GM18505 (cell line): ENCODE measurements at regions not wholly inside any gene's neighbourhood (a gene's known extent, or its start where the extent isn't known, plus 50 kb on each side); places are given as distances from the start of the nearest gene placed in this dataset.

ENCODE experiments used
- ATAC-seq: cut with Tn5 transposase; IDR thresholded peaks from one replicate; pipeline ENCODE4 v1.9.1; 2021; ENCODE audit not compliant: unreplicated experiment
- POLR2A ChIP-seq: IDR thresholded peaks from 4 replicates; pipeline ENCODE4 v1.6.1; 2011; ENCODE audit warnings: borderline replicate concordance; ENCODE audit not compliant: insufficient read depth, insufficient read length; ENCODE audit errors: extremely low read depth

DNA sequence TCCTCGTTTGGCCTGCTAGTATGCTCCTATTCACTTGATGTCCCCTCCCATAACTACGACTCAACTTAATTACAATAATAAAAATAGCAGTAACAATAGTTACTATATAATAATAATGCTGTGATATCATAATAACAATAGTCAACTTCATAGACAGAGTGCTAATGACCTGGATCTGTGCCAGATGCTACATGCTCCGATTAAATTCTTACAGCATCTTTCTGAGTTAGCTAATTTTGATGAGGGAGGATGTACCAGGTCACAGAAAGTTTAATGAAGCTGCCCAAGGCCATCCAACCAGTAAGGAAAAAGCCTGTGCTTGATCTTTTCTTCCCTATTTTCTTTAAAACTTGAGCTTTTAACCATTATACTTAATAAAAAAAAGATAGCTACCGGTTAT lies 413.4 kb upstream of the LRRC4C start:
- no peak for ATAC-seq
- no peak for TF ChIP-seq POLR2A

DNA sequence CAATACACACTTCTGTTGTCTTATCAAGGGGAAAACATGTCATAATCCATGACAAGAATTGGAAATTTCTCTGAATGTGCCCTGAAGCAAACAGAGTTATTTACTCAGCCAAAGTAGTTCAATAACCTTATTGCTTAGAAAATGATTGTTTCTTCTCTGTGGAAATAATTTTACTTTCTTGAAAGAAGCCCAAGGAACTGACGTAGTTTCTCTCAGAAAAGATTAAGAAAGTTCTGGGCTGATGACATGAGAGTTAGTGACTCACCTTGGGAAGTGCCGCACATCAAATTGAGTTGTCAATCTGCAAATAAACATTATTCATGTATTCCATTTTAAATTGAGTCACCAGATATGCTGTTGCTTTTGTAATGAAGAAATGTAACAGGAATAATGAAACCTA lies 418.6 kb upstream of the LRRC4C start:
- TF ChIP-seq POLR2A, result no peak
- ATAC-seq, result no peak

DNA sequence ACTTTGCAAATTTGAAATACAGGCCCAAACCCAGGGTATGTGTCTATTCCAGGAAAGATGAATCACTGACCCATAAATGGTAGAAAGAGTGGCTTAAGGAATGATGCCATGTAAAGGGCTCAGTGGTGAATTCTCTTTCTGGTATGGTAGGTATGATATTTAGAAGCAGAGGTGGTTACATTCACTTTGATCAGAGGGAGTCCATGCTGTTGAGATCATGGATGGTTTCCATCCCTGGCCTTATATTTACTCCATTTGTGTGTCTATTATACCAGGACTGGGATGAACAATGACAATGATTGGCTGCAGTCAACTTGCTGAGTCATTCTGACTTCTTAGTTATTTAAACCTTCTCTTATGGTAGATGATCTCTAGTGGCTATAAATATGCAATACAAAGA lies 419.8 kb upstream of the LRRC4C start:
- no peak for TF ChIP-seq POLR2A
- ATAC-seq, result no peak

DNA sequence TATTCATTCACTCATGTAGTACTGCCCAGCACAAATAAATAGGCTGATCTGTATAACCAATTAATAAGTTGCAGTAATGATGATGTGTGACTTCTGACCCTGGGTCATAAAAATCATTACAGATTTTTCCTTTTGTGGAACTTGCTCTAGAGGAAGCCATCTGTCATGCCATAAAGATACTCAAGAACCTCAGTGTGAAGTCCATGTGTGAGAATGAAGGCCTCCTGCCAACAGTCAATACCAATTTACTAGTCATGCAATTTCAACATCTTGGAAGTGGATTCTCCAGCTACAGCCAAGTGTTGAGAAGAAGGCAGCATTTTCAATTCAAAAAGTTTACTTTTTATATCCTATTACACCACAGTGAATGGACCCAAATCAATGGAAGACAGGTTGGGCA lies 435.6 kb upstream of the LRRC4C start:
- ATAC-seq, result no peak
- TF ChIP-seq POLR2A, result no peak

DNA sequence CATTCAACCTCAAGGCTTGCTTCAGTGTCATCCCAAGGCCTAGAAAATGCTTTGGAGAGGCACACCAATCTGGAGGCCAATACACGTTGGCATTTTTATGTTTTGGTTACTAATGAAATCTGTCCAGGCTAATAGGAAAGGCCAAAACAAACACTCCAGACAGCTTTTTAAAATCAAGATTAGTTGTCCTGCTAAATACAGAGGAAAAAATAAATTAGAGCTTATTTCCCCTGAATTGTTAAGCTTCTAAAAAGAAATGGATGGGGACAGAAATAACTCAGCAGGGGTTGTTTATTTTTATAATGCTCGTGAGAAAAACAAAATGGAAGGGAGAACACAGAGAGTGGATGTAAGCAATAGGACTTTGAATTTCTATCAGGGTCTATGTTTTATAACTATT lies 438.5 kb upstream of the LRRC4C start:
- ATAC-seq, result no peak
- no peak for TF ChIP-seq POLR2A

DNA sequence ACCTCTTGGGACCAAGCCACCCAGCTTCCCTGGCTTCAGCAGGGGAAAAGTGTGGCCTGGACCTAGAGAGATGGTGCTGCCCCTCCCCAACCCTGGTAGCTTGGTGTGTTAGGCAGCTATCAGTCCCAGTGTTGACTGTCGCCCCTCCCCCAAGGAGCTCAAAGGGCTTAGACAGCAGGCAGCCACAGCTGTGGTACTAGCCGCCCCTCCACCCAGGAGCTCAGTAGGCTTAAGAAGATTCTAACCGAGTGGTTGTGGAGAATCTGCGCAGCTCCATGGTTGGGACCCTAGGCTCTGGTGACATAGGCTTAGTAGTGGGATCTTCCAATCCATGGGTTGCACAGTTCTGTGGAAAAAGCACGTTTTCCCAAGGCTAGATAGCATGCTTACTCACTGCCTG lies 458.4 kb upstream of the LRRC4C start:
- no peak for TF ChIP-seq POLR2A
- no peak for ATAC-seq

DNA sequence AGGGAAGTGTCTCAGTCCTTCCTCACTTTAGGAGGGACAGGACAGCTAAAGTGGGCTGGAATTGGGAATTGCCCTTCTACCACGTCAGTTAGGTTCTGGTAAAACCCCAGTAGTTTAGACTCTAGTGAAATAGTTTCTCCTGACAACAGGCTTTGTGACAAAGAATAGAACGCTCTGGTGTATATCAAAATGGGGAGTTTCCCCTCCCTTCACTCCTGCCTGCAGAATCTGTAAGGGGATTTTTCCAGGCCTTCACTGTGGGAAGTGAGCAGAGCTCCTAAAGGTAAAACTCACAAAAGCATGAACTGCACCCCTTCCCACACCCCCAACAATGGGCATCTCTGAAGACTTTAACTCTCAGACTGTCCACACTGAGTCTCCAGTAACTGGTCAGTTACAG lies 460.9 kb upstream of the LRRC4C start:
- ATAC-seq, result no peak
- no peak for TF ChIP-seq POLR2A

DNA sequence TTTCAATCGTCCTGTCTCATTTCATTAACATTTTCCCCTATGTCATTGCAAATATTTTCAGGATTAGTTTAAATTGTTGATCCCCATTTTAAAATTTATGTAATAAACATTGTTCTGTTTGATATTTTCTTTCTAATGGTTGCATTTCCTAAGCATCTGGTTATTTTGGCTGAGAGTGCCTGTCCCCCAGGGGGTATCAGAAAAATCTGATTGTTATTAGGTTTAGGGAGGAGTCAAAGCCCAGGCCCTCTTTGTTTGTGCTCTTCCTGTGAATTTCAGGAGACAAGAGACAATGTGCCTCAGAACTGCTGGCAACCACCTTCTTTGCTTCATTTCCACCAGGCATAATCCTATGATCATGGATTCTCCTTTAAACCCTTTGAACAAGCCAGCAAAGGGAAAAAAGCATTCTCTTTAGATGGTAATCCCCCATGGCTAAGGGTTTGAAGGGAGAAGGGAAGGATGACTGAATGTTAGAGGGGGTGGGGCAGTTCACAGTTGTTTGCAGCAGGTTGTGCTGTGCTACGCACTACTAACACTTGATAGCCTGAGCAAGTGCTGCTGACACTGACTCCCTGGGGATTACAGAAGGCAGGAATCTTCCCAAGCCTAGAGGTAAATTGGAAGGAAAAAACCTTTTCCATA lies 462.4 kb upstream of the LRRC4C start:
- no peak for TF ChIP-seq POLR2A
- no peak for ATAC-seq

DNA sequence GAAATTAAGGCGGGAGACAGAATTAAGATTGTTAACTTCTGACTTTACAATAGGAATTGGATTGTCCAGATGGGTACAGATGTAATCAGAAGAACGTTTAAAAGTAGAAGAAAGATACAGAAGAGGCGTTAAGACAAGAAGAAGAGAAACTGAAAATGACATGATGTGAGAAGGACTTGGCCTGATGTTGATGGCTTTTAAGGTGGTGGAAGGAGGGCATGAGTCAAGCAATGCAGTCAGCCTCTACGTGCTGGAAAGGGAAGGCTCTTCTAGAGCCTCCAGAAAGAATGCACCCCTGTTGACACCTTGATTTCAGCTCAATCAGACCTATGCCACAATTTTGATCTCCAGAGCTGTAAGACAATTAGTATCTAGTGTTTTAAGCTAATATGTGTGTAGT lies 466.9 kb upstream of the LRRC4C start:
- TF ChIP-seq POLR2A, result no peak
- no peak for ATAC-seq

DNA sequence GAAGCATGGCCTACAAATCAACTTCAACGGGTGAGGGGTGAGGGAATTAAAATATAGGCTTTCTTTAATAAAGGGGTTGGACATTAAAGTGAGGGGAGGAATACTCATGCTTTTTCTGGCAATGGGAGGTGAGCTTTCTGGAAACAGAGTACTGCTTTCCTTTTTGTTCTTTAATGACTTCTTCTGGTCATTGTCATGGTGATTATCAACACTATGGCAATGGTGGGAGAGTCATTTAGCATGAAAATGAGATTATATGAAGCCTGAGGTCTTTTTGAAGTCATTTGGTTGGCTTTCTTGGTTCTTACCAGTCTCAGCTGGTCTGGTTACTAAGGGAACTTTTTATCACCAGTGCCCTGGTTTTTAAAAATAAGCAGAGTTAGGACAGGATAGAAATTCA lies 475.8 kb upstream of the LRRC4C start:
- ATAC-seq, result no peak
- TF ChIP-seq POLR2A, result no peak

DNA sequence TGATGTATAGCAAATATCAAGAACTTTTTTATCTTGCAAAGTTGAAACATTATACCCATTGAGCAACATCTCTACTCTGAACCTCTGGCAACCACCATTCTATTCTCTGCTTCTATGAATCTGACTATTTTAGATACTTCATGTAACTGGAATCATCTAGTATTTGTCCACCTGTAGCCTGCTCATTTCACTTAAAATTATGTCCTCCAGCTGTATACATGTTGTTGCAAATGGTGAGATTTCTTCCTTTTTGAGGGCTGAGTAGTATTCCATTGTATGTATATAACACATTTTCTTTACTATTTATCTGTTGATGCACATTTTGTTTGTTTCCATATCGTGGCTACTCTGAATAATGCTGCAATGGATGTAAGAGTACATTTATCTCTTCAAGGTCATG lies 476.3 kb upstream of the LRRC4C start:
- no peak for TF ChIP-seq POLR2A
- no peak for ATAC-seq

DNA sequence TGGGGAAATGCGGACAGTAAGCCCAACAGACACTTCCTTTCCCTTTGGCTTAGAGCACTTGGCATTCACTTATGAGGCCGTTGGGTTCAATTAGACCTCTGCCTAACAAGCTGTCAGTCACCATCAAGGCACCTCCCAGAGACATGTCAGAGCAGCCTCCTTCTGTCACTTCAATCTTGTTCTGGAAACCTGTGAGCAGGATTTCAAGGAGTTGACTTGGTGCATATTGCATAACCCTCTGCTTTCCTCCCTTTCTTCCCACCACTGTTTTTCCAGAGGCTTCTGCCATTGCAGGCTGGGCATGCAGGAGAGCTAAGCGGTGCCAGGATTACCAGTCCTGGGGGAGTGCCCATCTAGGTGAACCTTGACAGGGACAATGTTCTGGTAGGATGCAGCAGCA lies 484.2 kb upstream of the LRRC4C start:
- TF ChIP-seq POLR2A, result no peak
- no peak for ATAC-seq

DNA sequence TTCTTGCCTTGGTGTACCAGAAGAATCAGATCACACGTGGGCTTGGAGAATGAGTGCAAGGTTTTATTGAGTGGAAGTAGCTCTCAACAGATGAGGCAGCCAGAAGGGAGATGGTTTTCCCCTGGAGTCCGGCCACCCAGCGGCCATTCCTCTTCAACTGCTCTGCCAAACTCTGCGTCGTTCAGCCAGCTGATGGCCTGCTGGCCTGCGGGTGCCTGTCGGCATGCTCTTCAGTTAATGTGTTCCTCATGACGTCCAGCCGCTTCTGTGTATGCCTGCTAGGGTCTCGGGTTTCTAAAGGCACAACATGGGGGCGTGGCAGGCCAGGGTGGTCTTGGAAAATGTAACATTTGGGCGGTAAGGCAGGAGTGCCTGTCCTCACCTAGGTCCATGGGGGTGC lies 487.9 kb upstream of the LRRC4C start:
- ATAC-seq, result no peak

DNA sequence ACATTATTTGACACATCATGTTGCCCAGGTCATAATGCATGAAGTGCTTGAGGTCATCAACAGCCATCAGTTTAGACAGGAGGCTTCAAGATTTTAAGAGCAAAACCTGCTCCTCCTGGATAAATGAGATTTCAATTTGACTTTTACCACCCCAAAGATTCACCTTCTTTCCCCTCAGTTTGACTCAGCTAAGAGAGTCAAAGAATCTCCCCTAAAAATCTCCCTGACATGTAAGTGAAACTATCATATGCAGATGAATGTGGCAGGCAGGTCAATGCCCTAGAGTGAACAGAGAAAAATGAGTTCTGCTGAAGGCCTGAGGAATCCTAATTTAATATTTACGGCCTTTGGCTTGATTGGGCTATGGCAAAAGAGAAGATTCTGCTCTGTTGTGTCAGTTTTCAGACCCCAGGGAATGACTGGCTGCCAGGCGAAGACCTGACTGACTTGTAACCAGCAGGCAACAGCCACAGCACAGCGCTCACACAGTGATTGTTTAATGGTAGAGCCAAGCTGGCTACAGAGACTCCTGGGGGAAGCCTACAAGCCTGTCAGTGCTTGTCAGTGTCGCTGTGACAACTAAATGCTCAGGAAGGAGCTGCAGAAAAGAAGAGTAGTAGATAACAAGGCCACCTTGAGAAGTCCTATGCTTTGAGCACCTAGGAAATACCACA lies 491.2 kb upstream of the LRRC4C start:
- no peak for ATAC-seq
- no peak for TF ChIP-seq POLR2A

More for the DNA sequence above, 487.9 kb upstream of the LRRC4C start:
- no peak for TF ChIP-seq POLR2A

DNA sequence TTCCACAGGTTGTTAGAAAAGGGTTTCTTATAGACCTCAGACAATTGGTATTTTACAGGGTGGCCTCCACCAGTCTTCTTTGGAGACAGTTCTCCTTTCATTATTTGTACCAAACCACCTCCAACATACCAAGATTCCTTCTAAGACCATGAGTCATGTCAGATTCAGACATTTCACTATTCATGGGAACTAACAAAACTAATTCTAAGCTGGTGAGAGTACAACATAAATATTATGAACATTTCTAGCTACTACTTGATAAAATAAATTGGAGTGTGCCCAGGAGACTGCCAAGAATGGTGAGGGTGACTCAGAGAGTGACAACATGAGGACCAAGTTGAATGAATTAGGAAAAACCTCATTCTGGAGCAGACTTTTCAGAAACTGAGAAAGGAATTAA lies 494.6 kb upstream of the LRRC4C start:
- TF ChIP-seq POLR2A, result no peak
- ATAC-seq, result no peak

DNA sequence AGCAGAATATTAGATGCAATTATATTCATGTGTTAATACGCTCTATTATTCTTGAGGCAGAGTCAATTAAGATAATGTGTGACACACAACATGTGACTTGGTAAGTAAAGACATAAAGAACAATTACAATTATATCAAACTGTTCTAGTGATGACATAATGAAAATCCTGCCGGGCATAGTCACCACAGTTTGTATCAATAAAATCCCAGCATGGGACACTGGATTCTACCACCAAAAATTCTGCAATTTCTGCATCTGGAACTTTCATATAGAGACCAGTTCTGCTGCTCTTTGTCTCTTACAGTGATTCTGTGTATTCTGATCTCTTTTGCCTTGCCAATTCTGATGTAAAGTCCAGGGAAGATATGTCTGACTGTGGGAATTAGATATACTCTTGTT lies 495.6 kb upstream of the LRRC4C start:
- TF ChIP-seq POLR2A, result no peak
- ATAC-seq, result no peak
